ENCODE measurements at regions not wholly inside any gene's neighbourhood (a gene's known extent, or its start where the extent isn't known, plus 50 kb on each side); places are given as distances from the start of the nearest gene placed in this dataset.

GRCh38 chr17:83177611-83178532 lies 98.5 kb downstream of the METRNL start:
- TF ChIP-seq CTCF (IDR thresholded peaks at IDR 0.05; ENCODE audit: insufficient read depth, low read depth, low read length) (no peak), EZH2 (IDR thresholded peaks at IDR 0.05; ENCODE audit: insufficient read depth, low read length) (no peak)

All from astrocyte (in vitro differentiated cells and primary cell).